K562 (cell line): ENCODE measurements at regions not wholly inside any gene's neighbourhood (a gene's known extent, or its start where the extent isn't known, plus 50 kb on each side); places are given as distances from the start of the nearest gene placed in this dataset.
"Not testable (repeated sequence)": the region's sequence is repeated elsewhere in the genome, so short reads cannot be mapped to it uniquely, and the experiment has no call there.

Experiments
- ATF1 ChIP-seq, 2 experiments: fragments of 450-650 bp in 1 of 2; IDR thresholded peaks; 2 replicates each; pipeline ENCODE4 v1.6.1; 2016; ENCODE audit warnings: missing compliant biosample characterization in 1 of 2, missing genetic modification characterization in 1 of 2
- IFI16 ChIP-seq: fragments of 250-450 bp; sonication (Bioruptor Pico); IDR thresholded peaks from 2 replicates; pipeline ENCODE4 v2.1.2; 2022; ENCODE audit warnings: mild to moderate bottlenecking, inconsistent platforms
- SMAD3 ChIP-seq: fragments of 450-650 bp; formaldehyde crosslinking; conservative IDR thresholded peaks from 2 replicates; pipeline ENCODE4 v1.4.0; 2020; ENCODE audit warnings: mild to moderate bottlenecking
- SMAD4 ChIP-seq: fragments of 250-450 bp; sonication (Bioruptor Pico); conservative IDR thresholded peaks from 2 replicates; pipeline ENCODE4 v1.8.0; 2021; ENCODE audit warnings: inconsistent platforms, mild to moderate bottlenecking, moderate library complexity
- TAF7 ChIP-seq: fragments of 450-650 bp; IDR thresholded peaks from 2 replicates; pipeline ENCODE4 v1.6.1; 2016; ENCODE audit warnings: missing genetic modification characterization, missing compliant biosample characterization
- TEAD1 ChIP-seq, 2 experiments: fragments of 450-650 bp in 1 of 2; sonication (generic) in 1 of 2; formaldehyde crosslinking; IDR thresholded peaks; 2 replicates each; pipeline versions ENCODE4 v1.4.0 to v1.8.0; 2020 to 2022; ENCODE audit warnings: mild to moderate bottlenecking in 2 of 2, missing genetic modification reagents in 1 of 2
- ZEB2 ChIP-seq: fragments of 450-650 bp; IDR thresholded peaks from 2 replicates; pipeline ENCODE4 v1.6.1; 2016
- ZNF354B ChIP-seq: fragments of 250-450 bp; sonication (Bioruptor Pico); IDR thresholded peaks from 2 replicates; pipeline ENCODE4 v1.4.0; 2020
- ZNF561 ChIP-seq: fragments of 450-650 bp; formaldehyde crosslinking; conservative IDR thresholded peaks from 2 replicates; pipeline ENCODE4 v1.4.0; 2020; ENCODE audit warnings: mild to moderate bottlenecking, moderate library complexity
- ZNF584 ChIP-seq: fragments of 200-800 bp; sonication (Bioruptor generic); IDR thresholded peaks from 2 replicates; pipeline ENCODE4 v1.6.1; 2016; ENCODE audit warnings: low read depth, mild to moderate bottlenecking, missing genetic modification characterization, missing compliant biosample characterization
- ZNF589 ChIP-seq: fragments of 200-800 bp; sonication (Bioruptor generic); IDR thresholded peaks from 2 replicates; pipeline ENCODE4 v1.6.1; 2016; ENCODE audit warnings: low read depth, missing genetic modification characterization, missing compliant biosample characterization
- ZNF644 ChIP-seq: fragments of 200-800 bp; sonication (Bioruptor generic); IDR thresholded peaks from 2 replicates; pipeline ENCODE4 v1.6.1; 2016; ENCODE audit warnings: low read depth, missing genetic modification characterization, missing compliant biosample characterization
- TF ChIP-seq, protein P1 (sequence below): fragments of 450-650 bp; formaldehyde crosslinking; IDR thresholded peaks from 2 replicates; pipeline ENCODE4 v1.4.0; 2020; ENCODE audit warnings: mild to moderate bottlenecking, moderate library complexity
- TF ChIP-seq, protein P2 (sequence below), 2 experiments: fragments of 200-800 bp in 1 of 2; sonication (Bioruptor generic) in 1 of 2; sonication (generic) in 1 of 2; formaldehyde crosslinking in 1 of 2; IDR thresholded peaks in 1 of 2; conservative IDR thresholded peaks in 1 of 2; 2 replicates each; pipeline versions ENCODE4 v1.5.0 to v1.6.1; 2016 to 2020; ENCODE audit warnings: missing compliant biosample characterization in 1 of 2, missing genetic modification characterization in 1 of 2, missing genetic modification reagents in 1 of 2
- TF ChIP-seq, protein P3 (sequence below): fragments of 450-650 bp; formaldehyde crosslinking; IDR thresholded peaks from 2 replicates; pipeline ENCODE4 v1.4.0; 2022; ENCODE audit warnings: missing genetic modification characterization
- TF ChIP-seq, protein P4 (sequence below): fragments of 450-650 bp; conservative IDR thresholded peaks from 2 replicates; pipeline ENCODE4 v1.6.1; 2016; ENCODE audit warnings: missing genetic modification characterization, low read depth, mild to moderate bottlenecking, control low read depth, missing compliant biosample characterization
- TF ChIP-seq, protein P5 (sequence below), 3 experiments: fragments of 200-800 bp in 1 of 3; sonication (Bioruptor generic) in 1 of 3; sonication (generic) in 1 of 3; formaldehyde crosslinking in 1 of 3; IDR thresholded peaks; 2 replicates each; pipeline versions ENCODE4 v1.6.1 to v1.8.0; 2016 to 2022; ENCODE audit warnings: mild to moderate bottlenecking in 2 of 3, missing compliant biosample characterization in 2 of 3, missing genetic modification characterization in 2 of 3, missing genetic modification reagents in 1 of 3
- TF ChIP-seq, protein P6 (sequence below): fragments of 450-650 bp; conservative IDR thresholded peaks from 2 replicates; pipeline ENCODE4 v1.6.1; 2016; ENCODE audit warnings: missing genetic modification characterization, low read depth, mild to moderate bottlenecking, missing compliant biosample characterization, moderate library complexity

DNA sequence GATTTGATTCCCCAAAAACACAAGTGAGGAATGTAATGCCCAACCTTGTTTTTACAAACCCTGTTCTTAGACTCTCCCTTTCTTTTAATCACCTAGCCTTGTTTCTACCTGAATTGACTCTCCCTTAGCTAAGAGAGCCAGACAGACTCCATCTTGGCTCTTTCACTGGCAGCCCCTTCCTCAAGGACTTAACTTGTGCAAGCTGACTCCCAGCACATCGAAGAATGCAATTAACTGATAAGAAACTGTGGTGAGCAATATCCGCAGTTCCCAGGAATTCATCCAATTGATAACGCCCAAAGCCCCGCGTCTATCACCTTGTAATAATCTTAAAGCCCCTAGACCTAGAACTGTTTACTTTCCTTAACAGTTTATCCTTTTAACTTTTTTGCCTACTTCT, 120.2 kb upstream of the DEFB108B start (continued):
- TF ChIP-seq TAF7 (peak; percentile 40; the same call in 1 of the 2 replicates), ZNF644 (tag) (peak; percentile 70; the same call in 1 of the 2 replicates), SMAD3 (CRISPR knock-in tag) (peak; percentile 97), ATF1 (tag; IDR thresholded peaks at IDR 0.05) (0 out of 2 replicates have a peak, but pooled peaks have one; percentile 16), ZNF561 (peak; percentile 84; the same call in 1 of the 2 replicates), IFI16 (peak; percentile 90), ZNF584 (peak; percentile 95), ZNF354B (CRISPR knock-in tag) (peak; percentile 67; the same call in 1 of the 2 replicates), TEAD1 (CRISPR knock-in tag; IDR thresholded peaks at IDR 0.05) (peak in 1 of 2 experiments; percentile 97; a peak in 2 of 4 replicates), ZEB2 (0 out of 2 replicates have a peak, but pooled peaks have one; percentile 16), ZNF589 (CRISPR knock-in tag) (peak; percentile 86), SMAD4 (CRISPR knock-in tag) (peak; percentile 98)
- TF ChIP-seq, protein P1, sequence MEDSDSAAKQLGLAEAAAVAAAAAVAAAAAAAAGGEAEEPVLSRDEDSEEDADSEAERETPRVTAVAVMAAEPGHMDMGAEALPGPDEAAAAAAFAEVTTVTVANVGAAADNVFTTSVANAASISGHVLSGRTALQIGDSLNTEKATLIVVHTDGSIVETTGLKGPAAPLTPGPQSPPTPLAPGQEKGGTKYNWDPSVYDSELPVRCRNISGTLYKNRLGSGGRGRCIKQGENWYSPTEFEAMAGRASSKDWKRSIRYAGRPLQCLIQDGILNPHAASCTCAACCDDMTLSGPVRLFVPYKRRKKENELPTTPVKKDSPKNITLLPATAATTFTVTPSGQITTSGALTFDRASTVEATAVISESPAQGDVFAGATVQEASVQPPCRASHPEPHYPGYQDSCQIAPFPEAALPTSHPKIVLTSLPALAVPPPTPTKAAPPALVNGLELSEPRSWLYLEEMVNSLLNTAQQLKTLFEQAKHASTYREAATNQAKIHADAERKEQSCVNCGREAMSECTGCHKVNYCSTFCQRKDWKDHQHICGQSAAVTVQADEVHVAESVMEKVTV (CRISPR knock-in tag), result peak; percentile 33; the same call in 1 of the 2 replicates
- TF ChIP-seq, protein P2, sequence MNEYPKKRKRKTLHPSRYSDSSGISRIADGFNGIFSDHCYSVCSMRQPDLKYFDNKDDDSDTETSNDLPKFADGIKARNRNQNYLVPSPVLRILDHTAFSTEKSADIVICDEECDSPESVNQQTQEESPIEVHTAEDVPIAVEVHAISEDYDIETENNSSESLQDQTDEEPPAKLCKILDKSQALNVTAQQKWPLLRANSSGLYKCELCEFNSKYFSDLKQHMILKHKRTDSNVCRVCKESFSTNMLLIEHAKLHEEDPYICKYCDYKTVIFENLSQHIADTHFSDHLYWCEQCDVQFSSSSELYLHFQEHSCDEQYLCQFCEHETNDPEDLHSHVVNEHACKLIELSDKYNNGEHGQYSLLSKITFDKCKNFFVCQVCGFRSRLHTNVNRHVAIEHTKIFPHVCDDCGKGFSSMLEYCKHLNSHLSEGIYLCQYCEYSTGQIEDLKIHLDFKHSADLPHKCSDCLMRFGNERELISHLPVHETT (CRISPR knock-in tag; conservative IDR thresholded peaks at IDR 0.05 in 1 of 2, IDR thresholded peaks at IDR 0.05 in 1 of 2), result peak in 1 of 2 experiments; percentile 76; a peak in 2 of 4 replicates
- TF ChIP-seq, protein P3, sequence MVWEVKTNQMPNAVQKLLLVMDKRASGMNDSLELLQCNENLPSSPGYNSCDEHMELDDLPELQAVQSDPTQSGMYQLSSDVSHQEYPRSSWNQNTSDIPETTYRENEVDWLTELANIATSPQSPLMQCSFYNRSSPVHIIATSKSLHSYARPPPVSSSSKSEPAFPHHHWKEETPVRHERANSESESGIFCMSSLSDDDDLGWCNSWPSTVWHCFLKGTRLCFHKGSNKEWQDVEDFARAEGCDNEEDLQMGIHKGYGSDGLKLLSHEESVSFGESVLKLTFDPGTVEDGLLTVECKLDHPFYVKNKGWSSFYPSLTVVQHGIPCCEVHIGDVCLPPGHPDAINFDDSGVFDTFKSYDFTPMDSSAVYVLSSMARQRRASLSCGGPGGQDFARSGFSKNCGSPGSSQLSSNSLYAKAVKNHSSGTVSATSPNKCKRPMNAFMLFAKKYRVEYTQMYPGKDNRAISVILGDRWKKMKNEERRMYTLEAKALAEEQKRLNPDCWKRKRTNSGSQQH, result peak; percentile 90
- not testable (repeated sequence) for TF ChIP-seq ATF1 (CRISPR knock-in tag; IDR thresholded peaks at IDR 0.05)
- TF ChIP-seq, protein P4, sequence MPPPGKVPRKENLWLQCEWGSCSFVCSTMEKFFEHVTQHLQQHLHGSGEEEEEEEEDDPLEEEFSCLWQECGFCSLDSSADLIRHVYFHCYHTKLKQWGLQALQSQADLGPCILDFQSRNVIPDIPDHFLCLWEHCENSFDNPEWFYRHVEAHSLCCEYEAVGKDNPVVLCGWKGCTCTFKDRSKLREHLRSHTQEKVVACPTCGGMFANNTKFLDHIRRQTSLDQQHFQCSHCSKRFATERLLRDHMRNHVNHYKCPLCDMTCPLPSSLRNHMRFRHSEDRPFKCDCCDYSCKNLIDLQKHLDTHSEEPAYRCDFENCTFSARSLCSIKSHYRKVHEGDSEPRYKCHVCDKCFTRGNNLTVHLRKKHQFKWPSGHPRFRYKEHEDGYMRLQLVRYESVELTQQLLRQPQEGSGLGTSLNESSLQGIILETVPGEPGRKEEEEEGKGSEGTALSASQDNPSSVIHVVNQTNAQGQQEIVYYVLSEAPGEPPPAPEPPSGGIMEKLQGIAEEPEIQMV (tag), result peak; percentile 53; the same call in 1 of the 2 replicates
- TF ChIP-seq, protein P5, sequence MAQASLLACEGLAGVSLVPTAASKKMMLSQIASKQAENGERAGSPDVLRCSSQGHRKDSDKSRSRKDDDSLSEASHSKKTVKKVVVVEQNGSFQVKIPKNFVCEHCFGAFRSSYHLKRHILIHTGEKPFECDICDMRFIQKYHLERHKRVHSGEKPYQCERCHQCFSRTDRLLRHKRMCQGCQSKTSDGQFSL (CRISPR knock-in tag; IDR thresholded peaks at IDR 0.05), result not testable (repeated sequence)
- TF ChIP-seq, protein P5 (tag; IDR thresholded peaks at IDR 0.05), result peak in 1 of 2 experiments; percentile 82; a peak in 2 of 4 replicates
- TF ChIP-seq, protein P6, sequence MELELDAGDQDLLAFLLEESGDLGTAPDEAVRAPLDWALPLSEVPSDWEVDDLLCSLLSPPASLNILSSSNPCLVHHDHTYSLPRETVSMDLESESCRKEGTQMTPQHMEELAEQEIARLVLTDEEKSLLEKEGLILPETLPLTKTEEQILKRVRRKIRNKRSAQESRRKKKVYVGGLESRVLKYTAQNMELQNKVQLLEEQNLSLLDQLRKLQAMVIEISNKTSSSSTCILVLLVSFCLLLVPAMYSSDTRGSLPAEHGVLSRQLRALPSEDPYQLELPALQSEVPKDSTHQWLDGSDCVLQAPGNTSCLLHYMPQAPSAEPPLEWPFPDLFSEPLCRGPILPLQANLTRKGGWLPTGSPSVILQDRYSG (tag), result 0 out of 2 replicates have a peak, but pooled peaks have one; percentile 49
